Forelimb muscle (tissue), 1 donor: ENCODE measurements at regions not wholly inside any gene's neighbourhood (a gene's known extent, or its start where the extent isn't known, plus 50 kb on each side); places are given as distances from the start of the nearest gene placed in this dataset.
"Not testable (repeated sequence)": the region's sequence is repeated elsewhere in the genome, so short reads cannot be mapped to it uniquely, and the experiment has no call there.

Source experiments
- DNase-seq: peaks from one replicate; pipeline ENCODE4 v3.0.0-alpha.2; 2013; ENCODE audit warnings: low read depth

- DNase-seq: no peak
Observed at GRCh38 chr4:32932156-32932555, 2212.0 kb downstream of the PCDH7 start.

- DNase-seq: not testable (repeated sequence)
Observed at GRCh38 chr4:32939222-32939621, 2219.1 kb downstream of the PCDH7 start.

- no peak for DNase-seq
Observed at GRCh38 chr4:32950866-32951265, 2230.7 kb downstream of the PCDH7 start.

- no peak for DNase-seq
Observed at GRCh38 chr4:32958586-32958985, 2238.4 kb downstream of the PCDH7 start.

- no peak for DNase-seq
Observed at GRCh38 chr4:32962100-32962499, 2241.9 kb downstream of the PCDH7 start.

GRCh38 chr4:32985256-32985655, 2265.1 kb downstream of the PCDH7 start:
- no peak for DNase-seq

- no peak for DNase-seq
Observed at GRCh38 chr4:32986236-32986635, 2266.1 kb downstream of the PCDH7 start.

GRCh38 chr4:32987111-32987510, 2266.9 kb downstream of the PCDH7 start:
- no peak for DNase-seq

GRCh38 chr4:32988165-32988811, 2268.1 kb downstream of the PCDH7 start:
- DNase-seq: no peak

- no peak for DNase-seq
Observed at GRCh38 chr4:32991663-32992062, 2271.5 kb downstream of the PCDH7 start.

GRCh38 chr4:32994981-32995881, 2275.1 kb downstream of the PCDH7 start:
- no peak for DNase-seq

GRCh38 chr4:33013282-33013681, 2293.1 kb downstream of the PCDH7 start:
- no peak for DNase-seq

- DNase-seq: no peak
Observed at GRCh38 chr4:33025236-33025635, 2305.1 kb downstream of the PCDH7 start.

- no peak for DNase-seq
Observed at GRCh38 chr4:33029976-33030375, 2309.8 kb downstream of the PCDH7 start.

GRCh38 chr4:33031328-33031727, 2311.2 kb downstream of the PCDH7 start:
- DNase-seq: no peak

- DNase-seq: no peak
Observed at GRCh38 chr4:33037464-33037863, 2317.3 kb downstream of the PCDH7 start.

- no peak for DNase-seq
Observed at GRCh38 chr4:33045334-33045733, 2325.2 kb downstream of the PCDH7 start.

GRCh38 chr4:33052241-33052640, 2332.1 kb downstream of the PCDH7 start:
- no peak for DNase-seq

GRCh38 chr4:33054161-33054560, 2334.0 kb downstream of the PCDH7 start:
- no peak for DNase-seq

GRCh38 chr4:33054656-33055196, 2334.6 kb downstream of the PCDH7 start:
- no peak for DNase-seq

- no peak for DNase-seq
Observed at GRCh38 chr4:33057736-33058135, 2337.6 kb downstream of the PCDH7 start.

GRCh38 chr4:33058998-33059397, 2338.8 kb downstream of the PCDH7 start:
- DNase-seq: no peak
